CD14-positive monocyte (primary cell): ENCODE measurements at regions not wholly inside any gene's neighbourhood (a gene's known extent, or its start where the extent isn't known, plus 50 kb on each side); places are given as distances from the start of the nearest gene placed in this dataset.

ENCODE experiments used
- DNase-seq, 3 donors: peaks; one replicate each; pipeline ENCODE4 v3.0.0-alpha.2; 2011 to 2022
- H2AFZ ChIP-seq: 2 replicates; pipeline ENCODE4 v1.6.0; 2012; ENCODE audit warnings: mild to moderate bottlenecking, low read depth, low read length, inconsistent platforms; ENCODE audit not compliant: insufficient read depth, poor library complexity, severe bottlenecking
- H3K27ac ChIP-seq, 2 donors: 1 replicate in 1 of 2; 2 replicates in 1 of 2; pipeline ENCODE4 v1.5.1; 2012 to 2013; ENCODE audit warnings: low read length in 2 of 2, control low read depth in 1 of 2, inconsistent platforms in 1 of 2, low read depth in 1 of 2, mild to moderate bottlenecking in 1 of 2
- H3K27me3 ChIP-seq, 2 donors: one replicate each; pipeline versions ENCODE4 v1.6.0 to v1.6.1; 2011 to 2013; ENCODE audit warnings: low read length in 2 of 2; ENCODE audit not compliant: control insufficient read depth in 2 of 2, insufficient read depth in 2 of 2
- H3K36me3 ChIP-seq, 2 donors: replicated peaks in 1 of 2; 1 replicate in 1 of 2; 2 replicates in 1 of 2; pipeline versions ENCODE4 v1.5.1 to v1.6.1; 2012 to 2013; ENCODE audit warnings: low read length in 2 of 2, control low read depth in 1 of 2, inconsistent platforms in 1 of 2, mild to moderate bottlenecking in 1 of 2; ENCODE audit not compliant: insufficient read depth in 2 of 2, control insufficient read depth in 1 of 2
- H3K4me1 ChIP-seq, 2 donors: 1 replicate in 1 of 2; 2 replicates in 1 of 2; pipeline versions ENCODE4 v1.5.1 to v1.6.1; 2012 to 2013; ENCODE audit warnings: low read length in 2 of 2, control low read depth in 1 of 2, inconsistent platforms in 1 of 2, mild to moderate bottlenecking in 1 of 2, moderate library complexity in 1 of 2; ENCODE audit not compliant: insufficient read depth in 2 of 2, control insufficient read depth in 1 of 2
- H3K4me2 ChIP-seq: replicated peaks from 2 replicates; pipeline ENCODE3; 2012; ENCODE audit warnings: low read length, moderate library complexity, mild to moderate bottlenecking; ENCODE audit not compliant: poor library complexity, severe bottlenecking; ENCODE audit errors: extremely low read depth
- H3K4me3 ChIP-seq, 3 experiments: fragments of 200-600 bp in 1 of 3; sonication (generic) in 1 of 3; replicated peaks in 1 of 3; 1 replicate in 2 of 3; 2 replicates in 1 of 3; pipeline ENCODE4 v1.5.1; 2011 to 2013; ENCODE audit warnings: low read length in 3 of 3, mild to moderate bottlenecking in 3 of 3, control low read depth in 2 of 3, low read depth in 2 of 3, inconsistent platforms in 1 of 3, moderate library complexity in 1 of 3
- H3K79me2 ChIP-seq: 2 replicates; pipeline ENCODE4 v1.6.0; 2012; ENCODE audit warnings: mild to moderate bottlenecking, control low read depth, inconsistent platforms, low read length, moderate library complexity; ENCODE audit not compliant: insufficient read depth
- H3K9ac ChIP-seq: 2 replicates; pipeline ENCODE4 v1.6.0; 2017; ENCODE audit warnings: low read length, mild to moderate bottlenecking; ENCODE audit not compliant: insufficient read depth, poor library complexity, severe bottlenecking
- H3K9me3 ChIP-seq, 2 donors: replicated peaks in 1 of 2; 1 replicate in 1 of 2; 2 replicates in 1 of 2; pipeline versions ENCODE4 v1.5.1 to v1.6.1; 2012 to 2013; ENCODE audit warnings: low read length in 2 of 2, control low read depth in 1 of 2; ENCODE audit not compliant: control insufficient read depth in 1 of 2, insufficient read depth in 1 of 2
- H4K20me1 ChIP-seq: 2 replicates; pipeline ENCODE4 v1.6.0; 2012; ENCODE audit warnings: mild to moderate bottlenecking, low read length, control low read depth, moderate library complexity; ENCODE audit not compliant: insufficient read depth
- H3K27ac Mint-ChIP-seq, 7 donors: one replicate each; pipeline ENCODE4 v1.8.0; 2020; ENCODE audit warnings: mild to moderate bottlenecking in 7 of 7, mixed read lengths in 7 of 7, moderate library complexity in 6 of 7, inconsistent platforms in 2 of 7
- H3K27me3 Mint-ChIP-seq, 3 donors: one replicate each; pipeline ENCODE4 v1.8.0; 2021 to 2022; ENCODE audit warnings: low read depth in 3 of 3, mild to moderate bottlenecking in 3 of 3, mixed read lengths in 3 of 3, moderate library complexity in 3 of 3, inconsistent platforms in 1 of 3
- H3K36me3 Mint-ChIP-seq, 2 donors: one replicate each; pipeline ENCODE4 v1.8.0; 2020; ENCODE audit warnings: mixed read lengths in 2 of 2, inconsistent platforms in 1 of 2, mild to moderate bottlenecking in 1 of 2
- H3K4me1 Mint-ChIP-seq: one replicate; pipeline ENCODE4 v1.8.0; 2020; ENCODE audit warnings: mild to moderate bottlenecking, mixed read lengths
- H3K4me3 Mint-ChIP-seq, 2 donors: one replicate each; pipeline ENCODE4 v1.8.0; 2020; ENCODE audit warnings: mild to moderate bottlenecking in 2 of 2, mixed read lengths in 2 of 2, moderate library complexity in 1 of 2
- H3K9me3 Mint-ChIP-seq, 7 donors: one replicate each; pipeline ENCODE4 v1.8.0; 2020 to 2022; ENCODE audit warnings: mixed read lengths in 7 of 7, mild to moderate bottlenecking in 6 of 7, moderate library complexity in 6 of 7, inconsistent platforms in 2 of 7
- WGBS: methylation state at CpG from one replicate; pipeline ENCODE4 v1.1.5; 2013; ENCODE audit warnings: missing lambda C conversion rate; ENCODE audit not compliant: insufficient coverage; 5-methylcytosine and 5-hydroxymethylcytosine counted together
- intact Hi-C, 2 donors: fragments of 100-400 bp; cut with micrococcal nuclease; formaldehyde crosslinking; loops; one replicate each; pipeline versions ENCODE4 v1.15.0 to v1.15.1; 2023
- TF ChIP-seq, protein P1 (sequence below): fragments of 200-600 bp; IDR thresholded peaks from one replicate; pipeline ENCODE4 v1.8.0; 2022; ENCODE audit warnings: antibody characterized with exemption, mild to moderate bottlenecking

DNA sequence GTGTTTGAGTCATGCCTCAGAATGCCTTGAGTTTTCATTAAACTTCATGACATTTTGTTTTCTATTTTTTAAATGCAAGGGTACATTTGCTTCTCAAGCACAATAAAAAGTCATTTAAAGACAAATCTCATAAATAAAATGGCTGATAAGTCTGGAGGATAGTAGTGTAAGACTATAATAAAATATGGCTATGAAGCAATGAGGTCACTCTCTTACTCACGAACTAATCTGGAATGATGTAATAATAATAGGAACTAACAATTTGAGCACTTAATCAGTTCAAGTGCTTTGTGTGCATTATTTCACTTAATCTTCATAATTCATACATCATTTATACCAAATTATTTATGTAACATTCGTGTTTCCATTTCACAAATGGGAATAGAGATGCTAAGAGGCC lies 149.3 kb upstream of the CTTNBP2 start:
- Histone ChIP-seq H3K9me3 (no peaks in the 10 kb centered on the region), H4K20me1 (no peaks in the 10 kb centered on the region), H3K9ac (no peak overlapping the region), H2AFZ (no peak overlapping the region), H3K4me1 (no peaks in the 10 kb centered on the region), H3K27me3 (no peaks in the 10 kb centered on the region), H3K79me2 (no peaks in the 10 kb centered on the region), H3K4me3 (no peak overlapping the region), H3K27ac (no peak overlapping the region), H3K36me3 (no peaks in the 10 kb centered on the region), H3K4me2 (no peak overlapping the region)
- TF ChIP-seq, protein P1, sequence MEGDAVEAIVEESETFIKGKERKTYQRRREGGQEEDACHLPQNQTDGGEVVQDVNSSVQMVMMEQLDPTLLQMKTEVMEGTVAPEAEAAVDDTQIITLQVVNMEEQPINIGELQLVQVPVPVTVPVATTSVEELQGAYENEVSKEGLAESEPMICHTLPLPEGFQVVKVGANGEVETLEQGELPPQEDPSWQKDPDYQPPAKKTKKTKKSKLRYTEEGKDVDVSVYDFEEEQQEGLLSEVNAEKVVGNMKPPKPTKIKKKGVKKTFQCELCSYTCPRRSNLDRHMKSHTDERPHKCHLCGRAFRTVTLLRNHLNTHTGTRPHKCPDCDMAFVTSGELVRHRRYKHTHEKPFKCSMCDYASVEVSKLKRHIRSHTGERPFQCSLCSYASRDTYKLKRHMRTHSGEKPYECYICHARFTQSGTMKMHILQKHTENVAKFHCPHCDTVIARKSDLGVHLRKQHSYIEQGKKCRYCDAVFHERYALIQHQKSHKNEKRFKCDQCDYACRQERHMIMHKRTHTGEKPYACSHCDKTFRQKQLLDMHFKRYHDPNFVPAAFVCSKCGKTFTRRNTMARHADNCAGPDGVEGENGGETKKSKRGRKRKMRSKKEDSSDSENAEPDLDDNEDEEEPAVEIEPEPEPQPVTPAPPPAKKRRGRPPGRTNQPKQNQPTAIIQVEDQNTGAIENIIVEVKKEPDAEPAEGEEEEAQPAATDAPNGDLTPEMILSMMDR: no peak
- intact Hi-C loops: no loop called here
- WGBS: no CpG with 5 or more reads among the region's 2 CpGs
- Mint-ChIP-seq H3K4me3 (no peak overlapping the region), H3K27me3 (no peaks in the 10 kb centered on the region), H3K27ac (no peak overlapping the region), H3K9me3 (peaks cover 0 to 8% (median 2%) of the 10 kb centered on the region in 7 donors), H3K4me1 (no peaks in the 10 kb centered on the region), H3K36me3 (no peaks in the 10 kb centered on the region)
- DNase-seq: no peak

DNA sequence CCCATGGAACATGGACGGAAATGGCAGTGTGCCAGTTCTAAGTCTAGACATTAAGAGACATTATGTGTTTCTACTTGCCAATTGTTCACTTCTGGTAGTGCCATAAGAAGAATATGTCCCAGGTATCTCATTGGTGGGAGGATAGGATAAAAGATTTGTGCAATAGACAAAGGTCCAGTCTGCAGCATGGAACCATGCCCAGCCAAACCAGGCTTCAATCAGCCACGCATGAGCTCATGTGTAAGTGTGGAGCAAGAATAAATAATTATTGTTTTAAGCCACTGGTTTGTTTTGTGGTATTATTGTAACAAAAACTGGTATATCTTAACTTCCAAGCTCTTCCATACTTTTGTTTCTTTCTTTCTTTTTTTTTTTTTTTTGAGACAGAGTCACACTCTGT lies 153.6 kb upstream of the CTTNBP2 start:
- no peaks in the 10 kb centered on the region for H3K36me3 Mint-ChIP-seq

More for the DNA sequence above, 153.6 kb upstream of the CTTNBP2 start:
- Mint-ChIP-seq H3K27me3 (peaks cover 0 to 2% (median 1%) of the 10 kb centered on the region in 3 donors), H3K27ac (no peak overlapping the region), H3K4me3 (no peak overlapping the region), H3K9me3 (peaks cover 0 to 6% (median 0%) of the 10 kb centered on the region in 7 donors), H3K4me1 (no peaks in the 10 kb centered on the region)
- TF ChIP-seq, protein P1: no peak
- Histone ChIP-seq H3K9ac (no peak overlapping the region), H2AFZ (no peak overlapping the region), H3K4me2 (no peak overlapping the region), H3K36me3 (no peaks in the 10 kb centered on the region), H3K27ac (no peak overlapping the region), H3K4me3 (no peak overlapping the region), H3K79me2 (no peaks in the 10 kb centered on the region), H3K4me1 (no peaks in the 10 kb centered on the region), H4K20me1 (no peaks in the 10 kb centered on the region), H3K9me3 (no peaks in the 10 kb centered on the region), H3K27me3 (no peaks in the 10 kb centered on the region)
- intact Hi-C loops: no loop called here
- no CpG with 5 or more reads among the region's 2 CpGs for WGBS
- no peak for DNase-seq
